OCI-LY7 (cell line): ENCODE measurements at regions not wholly inside any gene's neighbourhood (a gene's known extent, or its start where the extent isn't known, plus 50 kb on each side); places are given as distances from the start of the nearest gene placed in this dataset.

Source experiments
- BruUV-seq: library from RNA; stranded (reverse); fragments of 400-500 nt; replicated peaks from 2 replicates; lab custom pipeline; 2021; lab: Mats Ljungman, UMichigan
- CTCF ChIA-PET: fragments of 300-600 bp; sonication (Branson Sonifier 250); formaldehyde crosslinking; loops from one replicate; lab custom pipeline; 2022; ENCODE audit warnings: antibody characterized with exemption; ENCODE audit not compliant: unreplicated experiment; lab: Charles Lee
- POLR2A ChIA-PET: fragments of 300-600 bp; sonication (Branson Sonifier 250); formaldehyde crosslinking; loops from one replicate; lab custom pipeline; 2022; ENCODE audit warnings: antibody characterized with exemption; lab: Charles Lee
- DNase-seq: peaks from one replicate; pipeline ENCODE4 v3.0.0-alpha.2; 2015; ENCODE audit warnings: low spot score
- H2AFZ ChIP-seq: fragments of 200-600 bp; sonication (generic), shearing (Covaris generic); 2 replicates; pipeline ENCODE4 v1.6.1; 2014; ENCODE audit warnings: mild to moderate bottlenecking, antibody characterized with exemption, low read length, moderate library complexity
- H3K27ac ChIP-seq: fragments of 200-600 bp; sonication (generic); 2 replicates; pipeline ENCODE4 v1.5.1; 2014; ENCODE audit warnings: mixed run types, low read depth, mild to moderate bottlenecking, moderate library complexity, low read length, inconsistent platforms; ENCODE audit not compliant: poor library complexity, severe bottlenecking
- H3K36me3 ChIP-seq: fragments of 200-600 bp; sonication (generic); 2 replicates; pipeline ENCODE4 v1.6.1; 2014; ENCODE audit warnings: mild to moderate bottlenecking, antibody characterized with exemption, low read length, moderate library complexity, mixed read lengths; ENCODE audit not compliant: insufficient read depth
- H3K4me1 ChIP-seq: fragments of 200-600 bp; sonication (generic); 2 replicates; pipeline ENCODE4 v1.5.1; 2014; ENCODE audit warnings: mild to moderate bottlenecking, low read length; ENCODE audit not compliant: insufficient read depth, poor library complexity, severe bottlenecking
- H3K4me2 ChIP-seq: fragments of 200-600 bp; sonication (generic); 2 replicates; pipeline ENCODE4 v1.6.1; 2014; ENCODE audit warnings: mild to moderate bottlenecking, low read length
- H3K4me3 ChIP-seq: fragments of 200-600 bp; sonication (generic); 2 replicates; pipeline ENCODE4 v1.5.1; 2014; ENCODE audit warnings: mild to moderate bottlenecking, low read depth, low read length; ENCODE audit not compliant: poor library complexity, severe bottlenecking
- H3K79me2 ChIP-seq: fragments of 200-600 bp; sonication (generic); 2 replicates; pipeline ENCODE4 v1.6.1; 2016; ENCODE audit warnings: low read depth, mild to moderate bottlenecking, low read length, moderate library complexity, mixed read lengths; ENCODE audit not compliant: insufficient read depth
- H3K9me2 ChIP-seq: fragments of 200-600 bp; sonication (generic); 2 replicates; pipeline ENCODE4 v1.6.1; 2016; ENCODE audit warnings: mild to moderate bottlenecking, low read length, mixed read lengths; ENCODE audit not compliant: insufficient read depth
- H3K9me3 ChIP-seq: fragments of 200-600 bp; sonication (generic); 2 replicates; pipeline ENCODE4 v1.6.1; 2014; ENCODE audit warnings: mild to moderate bottlenecking, mixed run types, low read length, mixed read lengths
- H4K20me1 ChIP-seq: fragments of 200-600 bp; sonication (generic); 2 replicates; pipeline ENCODE4 v1.6.1; 2014; ENCODE audit warnings: mild to moderate bottlenecking, antibody characterized with exemption, low read length, moderate library complexity, mixed read lengths; ENCODE audit not compliant: insufficient read depth
- CTCF ChIP-seq: fragments of 200-600 bp; sonication (generic); conservative IDR thresholded peaks from 2 replicates; pipeline ENCODE4 v1.5.1; 2014; ENCODE audit warnings: mild to moderate bottlenecking, antibody characterized with exemption, low read length, moderate library complexity, mixed read lengths
- EZH2phosphoT487 ChIP-seq: fragments of 200-600 bp; sonication (generic); IDR thresholded peaks from 2 replicates; pipeline ENCODE4 v1.6.1; 2018; ENCODE audit warnings: low read depth, borderline replicate concordance, mild to moderate bottlenecking, mixed run types, antibody characterized with exemption, low read length, moderate library complexity, mixed read lengths
- intact Hi-C: fragments of 100-400 bp; cut with micrococcal nuclease; formaldehyde crosslinking; loops from one replicate; pipeline ENCODE4 v1.10.0; 2022; ENCODE audit not compliant: unreplicated experiment

- H3K4me3 ChIP-seq: no peak overlapping the region
- H2AFZ ChIP-seq: no peak overlapping the region
- POLR2A ChIA-PET: no interaction called here
- no peaks in the 10 kb centered on the region for H3K36me3 ChIP-seq
- intact Hi-C loops: no loop called here
- H3K9me2 ChIP-seq: no peaks in the 10 kb centered on the region
- no peak overlapping the region for H3K27ac ChIP-seq
- CTCF ChIA-PET: no interaction called here
- H3K4me2 ChIP-seq: no peak overlapping the region
- H3K79me2 ChIP-seq: no peaks in the 10 kb centered on the region
- TF ChIP-seq EZH2phosphoT487 (no peak), CTCF (no peak)
- BruUV-seq: no TSS peak
- no peaks in the 10 kb centered on the region; the same call in 1 of the 2 replicates for H3K9me3 ChIP-seq
- no peaks in the 10 kb centered on the region for H3K4me1 ChIP-seq
- no peaks in the 10 kb centered on the region for H4K20me1 ChIP-seq
- no peak for DNase-seq
Observed at GRCh38 chr9:134989206-134990065, 71.7 kb upstream of the FCN1 start.

- Histone ChIP-seq H3K4me1 (no peaks in the 10 kb centered on the region), H3K27ac (no peak overlapping the region), H2AFZ (no peak overlapping the region), H4K20me1 (no peaks in the 10 kb centered on the region), H3K4me3 (no peak overlapping the region), H3K9me3 (no peaks in the 10 kb centered on the region; the same call in 1 of the 2 replicates), H3K9me2 (no peaks in the 10 kb centered on the region), H3K4me2 (no peak overlapping the region), H3K36me3 (no peaks in the 10 kb centered on the region), H3K79me2 (no peaks in the 10 kb centered on the region)
- BruUV-seq: no TSS peak
- DNase-seq: no peak
- ChIA-PET CTCF (no interaction called here), POLR2A (interaction anchor here (1.1 kb wide), 1 partner anchor 15 kb away, joined by 3 read pairs; no protein-coding TSS in a partner anchor)
- intact Hi-C loops: no loop called here
- TF ChIP-seq CTCF: no peak
- TF ChIP-seq EZH2phosphoT487: no peak
Observed at GRCh38 chr9:134991808-134992754, 74.4 kb upstream of the FCN1 start.
